Lung (tissue), 11 donors: ENCODE measurements at regions not wholly inside any gene's neighbourhood (a gene's known extent, or its start where the extent isn't known, plus 50 kb on each side); places are given as distances from the start of the nearest gene placed in this dataset.

Experiments used
- ATAC-seq: fragments of 200-7000 bp; cut with Tn5 transposase; one replicate; pipeline ENCODE4 v1.9.1; 2020; ENCODE audit warnings: moderate number of reproducible peaks; ENCODE audit not compliant: insufficient read depth, low FRiP score
- DNase-seq, 3 donors: peaks; one replicate each; pipeline ENCODE4 v3.0.0-alpha.2; 2013 to 2017
- H3K27ac ChIP-seq, 2 donors: one replicate each; pipeline ENCODE4 v1.5.1; 2013; ENCODE audit warnings: mild to moderate bottlenecking in 2 of 2, moderate library complexity in 2 of 2, control low read depth in 1 of 2, inconsistent platforms in 1 of 2, low read depth in 1 of 2, low read length in 1 of 2
- H3K27me3 ChIP-seq, 3 donors: one replicate each; pipeline ENCODE4 v1.5.1; 2013; ENCODE audit warnings: low read length in 2 of 3; ENCODE audit not compliant: control insufficient read depth in 3 of 3, insufficient read depth in 3 of 3
- H3K36me3 ChIP-seq, 4 donors: one replicate each; pipeline ENCODE4 v1.5.1; 2013; ENCODE audit warnings: low read length in 4 of 4, mild to moderate bottlenecking in 1 of 4, moderate library complexity in 1 of 4; ENCODE audit not compliant: control insufficient read depth in 4 of 4, insufficient read depth in 4 of 4
- H3K4me1 ChIP-seq, 5 donors: one replicate each; pipeline ENCODE4 v1.5.1; 2013; ENCODE audit warnings: low read length in 5 of 5, mild to moderate bottlenecking in 2 of 5, moderate library complexity in 1 of 5; ENCODE audit not compliant: control insufficient read depth in 5 of 5, insufficient read depth in 5 of 5
- H3K4me3 ChIP-seq: one replicate; pipeline ENCODE4 v1.5.1; 2013; ENCODE audit warnings: mild to moderate bottlenecking, control low read depth, moderate library complexity
- H3K9ac ChIP-seq, 2 donors: one replicate each; pipeline ENCODE4 v1.5.1; 2013; ENCODE audit warnings: low read length in 2 of 2, control low read depth in 1 of 2; ENCODE audit not compliant: insufficient read depth in 1 of 2
- H3K9me3 ChIP-seq, 4 donors: one replicate each; pipeline ENCODE4 v1.5.1; 2013; ENCODE audit warnings: low read length in 3 of 4, mild to moderate bottlenecking in 1 of 4, moderate library complexity in 1 of 4; ENCODE audit not compliant: control insufficient read depth in 4 of 4, insufficient read depth in 3 of 4
- WGBS, 2 donors: extraction: QIAGEN DNeasy Blood & Tissue Kit; methylation state at CpG; one replicate each; pipeline ENCODE4 v1.1.7; 2013; 5-methylcytosine and 5-hydroxymethylcytosine counted together
- TF ChIP-seq, protein P1 (sequence below): IDR thresholded peaks from 2 replicates; pipeline ENCODE4 v1.5.1; 2012; ENCODE audit warnings: mild to moderate bottlenecking; ENCODE audit errors: control extremely low read depth, extremely low read depth
- donor health status: control.
- donor health status: control.
- donor health status: Bipolar disorder and iron deficiency.
- donor health status: healthy.
- donor health status: DM: yes; HTN: yes; CAD: no.

DNA sequence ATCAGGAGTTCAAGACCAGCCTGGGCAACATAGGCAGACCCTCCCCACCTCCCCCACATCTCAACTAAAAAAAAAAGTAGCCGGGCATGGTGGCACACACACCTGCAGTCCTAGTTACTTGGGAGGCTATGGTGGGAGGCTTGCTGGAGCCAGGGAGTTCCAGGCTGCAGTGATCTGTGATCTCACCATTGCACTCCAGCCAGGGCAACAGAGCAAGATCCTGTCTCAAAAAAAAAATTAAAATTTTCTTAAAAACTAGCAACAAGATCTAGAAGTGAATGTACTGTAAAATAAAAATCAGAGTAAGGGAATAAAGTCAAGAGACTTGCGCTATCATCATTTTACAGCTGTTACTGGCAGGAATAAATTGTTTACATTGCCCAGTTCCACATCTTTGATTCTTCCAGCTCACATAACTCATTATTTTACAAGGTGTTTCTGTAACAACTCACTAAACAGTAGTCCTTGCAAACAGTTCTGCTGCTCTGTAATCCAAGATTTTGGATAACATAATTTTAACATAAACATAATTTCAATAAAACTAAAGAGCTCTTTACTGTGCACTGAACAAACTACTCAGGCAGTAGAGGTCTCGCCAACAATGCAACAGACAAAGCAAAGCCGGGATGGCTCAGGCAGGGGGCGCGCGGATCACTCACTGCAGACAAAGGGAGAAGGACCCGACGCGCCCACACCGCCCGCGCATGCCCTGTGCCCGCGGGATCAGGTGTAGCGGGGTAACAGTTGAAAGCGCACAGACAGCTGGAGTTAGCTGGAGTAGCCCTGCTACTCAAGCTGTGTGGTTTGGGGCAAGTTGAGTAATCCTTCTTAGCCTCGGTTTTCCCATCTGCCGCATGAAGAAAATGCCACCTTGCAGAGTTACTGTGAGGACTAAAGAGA lies 73.3 kb upstream of the NFE2L3 start:
- Histone ChIP-seq H3K27me3 (peaks cover 0 to 8% (median 6%) of the 10 kb centered on the region in 3 donors), H3K9me3 (no peaks in the 10 kb centered on the region), H3K36me3 (no peaks in the 10 kb centered on the region), H3K9ac (no peak overlapping the region), H3K27ac (no peak overlapping the region), H3K4me1 (peaks cover 0 to 8% (median 0%) of the 10 kb centered on the region in 5 donors), H3K4me3 (no peak overlapping the region)
- TF ChIP-seq, protein P1, sequence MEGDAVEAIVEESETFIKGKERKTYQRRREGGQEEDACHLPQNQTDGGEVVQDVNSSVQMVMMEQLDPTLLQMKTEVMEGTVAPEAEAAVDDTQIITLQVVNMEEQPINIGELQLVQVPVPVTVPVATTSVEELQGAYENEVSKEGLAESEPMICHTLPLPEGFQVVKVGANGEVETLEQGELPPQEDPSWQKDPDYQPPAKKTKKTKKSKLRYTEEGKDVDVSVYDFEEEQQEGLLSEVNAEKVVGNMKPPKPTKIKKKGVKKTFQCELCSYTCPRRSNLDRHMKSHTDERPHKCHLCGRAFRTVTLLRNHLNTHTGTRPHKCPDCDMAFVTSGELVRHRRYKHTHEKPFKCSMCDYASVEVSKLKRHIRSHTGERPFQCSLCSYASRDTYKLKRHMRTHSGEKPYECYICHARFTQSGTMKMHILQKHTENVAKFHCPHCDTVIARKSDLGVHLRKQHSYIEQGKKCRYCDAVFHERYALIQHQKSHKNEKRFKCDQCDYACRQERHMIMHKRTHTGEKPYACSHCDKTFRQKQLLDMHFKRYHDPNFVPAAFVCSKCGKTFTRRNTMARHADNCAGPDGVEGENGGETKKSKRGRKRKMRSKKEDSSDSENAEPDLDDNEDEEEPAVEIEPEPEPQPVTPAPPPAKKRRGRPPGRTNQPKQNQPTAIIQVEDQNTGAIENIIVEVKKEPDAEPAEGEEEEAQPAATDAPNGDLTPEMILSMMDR: peak; percentile 29
- DNase-seq: peak; percentile 66 to 71 (median 66)
- 8 to 9% methylated on average over 19 of the region's 19 CpGs for WGBS, 2 donors
- no peak for ATAC-seq

- H3K27ac ChIP-seq: no peak overlapping the region
- H3K9ac ChIP-seq: no peak overlapping the region
- 46 to 55% methylated on average over 2 of the region's 2 CpGs for WGBS, 2 donors
- H3K36me3 ChIP-seq: no peaks in the 10 kb centered on the region
- H3K27me3 ChIP-seq: peaks cover 0 to 8% (median 6%) of the 10 kb centered on the region in 3 donors
- peaks cover 0 to 8% (median 0%) of the 10 kb centered on the region in 5 donors for H3K4me1 ChIP-seq
- H3K9me3 ChIP-seq: no peaks in the 10 kb centered on the region
- no peak for DNase-seq
- TF ChIP-seq, protein P1: no peak
- no peak overlapping the region for H3K4me3 ChIP-seq
- no peak for ATAC-seq
Measured at GRCh38 chr7:26081638-26082037, 70.4 kb upstream of the NFE2L3 start.

DNA sequence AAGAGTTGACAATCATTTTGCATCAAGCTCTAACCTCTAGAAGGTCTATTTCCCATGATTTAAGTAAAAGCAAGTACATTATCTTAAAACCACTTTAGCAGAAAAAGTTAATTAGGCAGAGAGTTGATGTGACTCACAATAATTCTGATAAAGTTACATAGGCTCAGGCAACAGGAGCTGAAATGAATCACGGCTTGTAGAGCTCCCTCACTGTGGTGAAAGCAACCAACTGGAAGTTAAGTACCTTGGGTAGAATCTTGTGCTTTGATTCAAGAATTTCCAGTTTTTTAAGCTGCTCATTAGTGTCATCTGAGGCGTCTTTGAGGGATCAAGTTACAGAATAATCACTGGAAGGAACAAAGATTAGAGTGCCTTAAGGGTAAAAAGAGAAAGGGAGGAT lies 68.9 kb upstream of the NFE2L3 start:
- no peak for ATAC-seq
- peak in 2 of 3 donors; percentile 8 to 34 for DNase-seq
- Histone ChIP-seq H3K27me3 (peaks cover 0 to 8% (median 6%) of the 10 kb centered on the region in 3 donors), H3K27ac (no peak overlapping the region), H3K9me3 (no peaks in the 10 kb centered on the region), H3K4me3 (no peak overlapping the region), H3K9ac (no peak overlapping the region), H3K36me3 (no peaks in the 10 kb centered on the region), H3K4me1 (peaks cover 0 to 8% (median 0%) of the 10 kb centered on the region in 5 donors)
- TF ChIP-seq, protein P1: no peak
- WGBS, 2 donors: 54 to 78% methylated on average over 2 of the region's 2 CpGs
